ENCODE measurements at regions not wholly inside any gene's neighbourhood (a gene's known extent, or its start where the extent isn't known, plus 50 kb on each side); places are given as distances from the start of the nearest gene placed in this dataset.

GRCh38 chr21:27837936-27838335, 871.0 kb upstream of the ADAMTS5 start:
- in situ Hi-C loops (cut with HindIII; ENCODE audit: low sequenced_read_pairs), result no loop called here
- DNase-seq (ENCODE audit: low spot score), result no peak

- no peak for DNase-seq (ENCODE audit: low spot score)
- in situ Hi-C loops (cut with HindIII; ENCODE audit: low sequenced_read_pairs), result no loop called here
These were observed 866.4 kb upstream of the ADAMTS5 start for GRCh38 chr21:27833298-27833697.

- DNase-seq (ENCODE audit: low spot score), result no peak
- in situ Hi-C loops (cut with HindIII; ENCODE audit: low sequenced_read_pairs), result no loop called here
These were observed 865.1 kb upstream of the ADAMTS5 start for GRCh38 chr21:27831816-27832569.

GRCh38 chr21:27831177-27831576, 864.3 kb upstream of the ADAMTS5 start:
- no peak for DNase-seq (ENCODE audit: low spot score)
- in situ Hi-C loops (cut with HindIII; ENCODE audit: low sequenced_read_pairs), result no loop called here

GRCh38 chr21:27827972-27828371, 861.1 kb upstream of the ADAMTS5 start:
- in situ Hi-C loops (cut with HindIII; ENCODE audit: low sequenced_read_pairs), result no loop called here
- no peak for DNase-seq (ENCODE audit: low spot score)

GRCh38 chr21:27825035-27825434, 858.1 kb upstream of the ADAMTS5 start:
- in situ Hi-C loops (cut with HindIII; ENCODE audit: low sequenced_read_pairs), result no loop called here
- no peak for DNase-seq (ENCODE audit: low spot score)

GRCh38 chr21:27823652-27824201, 856.8 kb upstream of the ADAMTS5 start:
- in situ Hi-C loops (cut with HindIII; ENCODE audit: low sequenced_read_pairs), result no loop called here

GRCh38 chr21:27820342-27820741, 853.5 kb upstream of the ADAMTS5 start:
- in situ Hi-C loops (cut with HindIII; ENCODE audit: low sequenced_read_pairs), result no loop called here
- DNase-seq (ENCODE audit: low spot score), result no peak

More at GRCh38 chr21:27823652-27824201, 856.8 kb upstream of the ADAMTS5 start:
- no peak for DNase-seq (ENCODE audit: low spot score)

- in situ Hi-C loops (cut with HindIII; ENCODE audit: low sequenced_read_pairs), result no loop called here
- DNase-seq (ENCODE audit: low spot score), result no peak
These were observed 852.4 kb upstream of the ADAMTS5 start for GRCh38 chr21:27819299-27819698.

- no peak for DNase-seq (ENCODE audit: low spot score)
- in situ Hi-C loops (cut with HindIII; ENCODE audit: low sequenced_read_pairs), result no loop called here
These were observed 852.0 kb upstream of the ADAMTS5 start for GRCh38 chr21:27818847-27819246.

- in situ Hi-C loops (cut with HindIII; ENCODE audit: low sequenced_read_pairs), result no loop called here
- no peak for DNase-seq (ENCODE audit: low spot score)
These were observed 851.2 kb upstream of the ADAMTS5 start for GRCh38 chr21:27817902-27818623.

- in situ Hi-C loops (cut with HindIII; ENCODE audit: low sequenced_read_pairs), result no loop called here
These were observed 850.2 kb upstream of the ADAMTS5 start for GRCh38 chr21:27817074-27817473.

GRCh38 chr21:27816301-27816700, 849.4 kb upstream of the ADAMTS5 start:
- in situ Hi-C loops (cut with HindIII; ENCODE audit: low sequenced_read_pairs), result no loop called here
- no peak for DNase-seq (ENCODE audit: low spot score)

More at GRCh38 chr21:27817074-27817473, 850.2 kb upstream of the ADAMTS5 start:
- DNase-seq (ENCODE audit: low spot score), result no peak

- in situ Hi-C loops (cut with HindIII; ENCODE audit: low sequenced_read_pairs), result no loop called here
These were observed 847.3 kb upstream of the ADAMTS5 start for GRCh38 chr21:27814226-27814625.

GRCh38 chr21:27813750-27814149, 846.9 kb upstream of the ADAMTS5 start:
- DNase-seq (ENCODE audit: low spot score), result no peak

More at GRCh38 chr21:27814226-27814625, 847.3 kb upstream of the ADAMTS5 start:
- DNase-seq (ENCODE audit: low spot score), result no peak

GRCh38 chr21:27813344-27813743, 846.5 kb upstream of the ADAMTS5 start:
- DNase-seq (ENCODE audit: low spot score), result no peak
- in situ Hi-C loops (cut with HindIII; ENCODE audit: low sequenced_read_pairs), result no loop called here

More at GRCh38 chr21:27813750-27814149, 846.9 kb upstream of the ADAMTS5 start:
- in situ Hi-C loops (cut with HindIII; ENCODE audit: low sequenced_read_pairs), result no loop called here

GRCh38 chr21:27812279-27812678, 845.4 kb upstream of the ADAMTS5 start:
- no peak for DNase-seq (ENCODE audit: low spot score)
- in situ Hi-C loops (cut with HindIII; ENCODE audit: low sequenced_read_pairs), result no loop called here

- DNase-seq (ENCODE audit: low spot score), result no peak
- in situ Hi-C loops (cut with HindIII; ENCODE audit: low sequenced_read_pairs), result no loop called here
These were observed 842.0 kb upstream of the ADAMTS5 start for GRCh38 chr21:27808923-27809322.

- in situ Hi-C loops (cut with HindIII; ENCODE audit: low sequenced_read_pairs), result no loop called here
- DNase-seq (ENCODE audit: low spot score), result no peak
These were observed 840.7 kb upstream of the ADAMTS5 start for GRCh38 chr21:27807596-27807995.

GRCh38 chr21:27806281-27806680, 839.4 kb upstream of the ADAMTS5 start:
- in situ Hi-C loops (cut with HindIII; ENCODE audit: low sequenced_read_pairs), result no loop called here
- no peak for DNase-seq (ENCODE audit: low spot score)

Measured in G401 (cell line).